ENCODE measurements at regions not wholly inside any gene's neighbourhood (a gene's known extent, or its start where the extent isn't known, plus 50 kb on each side); places are given as distances from the start of the nearest gene placed in this dataset.

GRCh38 chr1:67545364-67545763 is 115.2 kb upstream of the SERBP1 start:
- TF ChIP-seq, protein P1, sequence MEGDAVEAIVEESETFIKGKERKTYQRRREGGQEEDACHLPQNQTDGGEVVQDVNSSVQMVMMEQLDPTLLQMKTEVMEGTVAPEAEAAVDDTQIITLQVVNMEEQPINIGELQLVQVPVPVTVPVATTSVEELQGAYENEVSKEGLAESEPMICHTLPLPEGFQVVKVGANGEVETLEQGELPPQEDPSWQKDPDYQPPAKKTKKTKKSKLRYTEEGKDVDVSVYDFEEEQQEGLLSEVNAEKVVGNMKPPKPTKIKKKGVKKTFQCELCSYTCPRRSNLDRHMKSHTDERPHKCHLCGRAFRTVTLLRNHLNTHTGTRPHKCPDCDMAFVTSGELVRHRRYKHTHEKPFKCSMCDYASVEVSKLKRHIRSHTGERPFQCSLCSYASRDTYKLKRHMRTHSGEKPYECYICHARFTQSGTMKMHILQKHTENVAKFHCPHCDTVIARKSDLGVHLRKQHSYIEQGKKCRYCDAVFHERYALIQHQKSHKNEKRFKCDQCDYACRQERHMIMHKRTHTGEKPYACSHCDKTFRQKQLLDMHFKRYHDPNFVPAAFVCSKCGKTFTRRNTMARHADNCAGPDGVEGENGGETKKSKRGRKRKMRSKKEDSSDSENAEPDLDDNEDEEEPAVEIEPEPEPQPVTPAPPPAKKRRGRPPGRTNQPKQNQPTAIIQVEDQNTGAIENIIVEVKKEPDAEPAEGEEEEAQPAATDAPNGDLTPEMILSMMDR (conservative IDR thresholded peaks at IDR 0.05) = no peak
- no peak for TF ChIP-seq EZH2 (IDR thresholded peaks at IDR 0.05; ENCODE audit: low read depth)

All from PC-9 (cell line).